CD4-positive, alpha-beta T cell (primary cell): ENCODE measurements at regions not wholly inside any gene's neighbourhood (a gene's known extent, or its start where the extent isn't known, plus 50 kb on each side); places are given as distances from the start of the nearest gene placed in this dataset.

ENCODE experiments used
- ATAC-seq: fragments of 200-7000 bp; cut with Tn5 transposase; one replicate; pipeline ENCODE4 v1.10.0; 2022; ENCODE audit warnings: mild to moderate bottlenecking; ENCODE audit not compliant: poor library complexity
- CTCF ChIA-PET: fragments of 350-600 bp; sonication (Branson Sonifier 250); formaldehyde crosslinking; loops from one replicate; lab custom pipeline; 2021; ENCODE audit warnings: antibody characterized with exemption, inconsistent platforms; lab: Charles Lee
- POLR2A ChIA-PET: fragments of 350-600 bp; sonication (Branson Sonifier 250); formaldehyde crosslinking; loops from one replicate; lab custom pipeline; 2021; ENCODE audit warnings: antibody characterized with exemption, inconsistent platforms; lab: Charles Lee
- DNase-seq, 14 experiments: peaks; one replicate each; pipeline ENCODE4 v3.0.0-alpha.2; 2013 to 2020; ENCODE audit warnings: mixed read lengths in 2 of 14
- H3K27ac ChIP-seq, 2 donors: one replicate each; pipeline versions ENCODE4 v1.5.1 to v1.7.0; 2013; ENCODE audit warnings: low read length in 2 of 2, low read depth in 1 of 2, mild to moderate bottlenecking in 1 of 2
- H3K27me3 ChIP-seq, 2 experiments: 1 replicate in 1 of 2; 2 replicates in 1 of 2; pipeline versions ENCODE4 v1.6.1 to v1.7.0; 2013; ENCODE audit warnings: low read length in 2 of 2, control low read depth in 1 of 2, mild to moderate bottlenecking in 1 of 2, moderate library complexity in 1 of 2; ENCODE audit not compliant: insufficient read depth in 2 of 2, control insufficient read depth in 1 of 2
- H3K36me3 ChIP-seq: one replicate; pipeline ENCODE4 v1.6.1; 2013; ENCODE audit warnings: low read length, control low read depth; ENCODE audit not compliant: insufficient read depth
- H3K4me1 ChIP-seq: one replicate; pipeline ENCODE4 v1.6.1; 2013; ENCODE audit warnings: low read length, control low read depth; ENCODE audit not compliant: insufficient read depth
- H3K4me3 ChIP-seq: one replicate; pipeline ENCODE4 v1.5.1; 2013; ENCODE audit warnings: mild to moderate bottlenecking, low read length, moderate library complexity
- H3K9me3 ChIP-seq, 2 experiments: 1 replicate in 1 of 2; 2 replicates in 1 of 2; pipeline versions ENCODE4 v1.6.1 to v1.7.0; 2013; ENCODE audit warnings: low read length in 2 of 2, mild to moderate bottlenecking in 2 of 2, control low read depth in 1 of 2, moderate library complexity in 1 of 2; ENCODE audit not compliant: control insufficient read depth in 1 of 2, insufficient read depth in 1 of 2
- H3K27ac Mint-ChIP-seq: one replicate; pipeline ENCODE4 v1.8.0; 2020; ENCODE audit warnings: mixed read lengths
- H3K27me3 Mint-ChIP-seq: one replicate; pipeline ENCODE4 v1.8.0; 2021; ENCODE audit warnings: mixed read lengths
- H3K36me3 Mint-ChIP-seq: one replicate; pipeline ENCODE4 v1.8.0; 2021; ENCODE audit warnings: low read depth, mixed read lengths
- H3K4me1 Mint-ChIP-seq: one replicate; pipeline ENCODE4 v1.8.0; 2021; ENCODE audit warnings: low read depth, mixed read lengths
- H3K4me3 Mint-ChIP-seq: one replicate; pipeline ENCODE4 v1.8.0; 2020; ENCODE audit warnings: mild to moderate bottlenecking, mixed read lengths
- H3K9me3 Mint-ChIP-seq: one replicate; pipeline ENCODE4 v1.8.0; 2020; ENCODE audit warnings: mixed read lengths
- CTCF ChIP-seq: fragments of 200-600 bp; IDR thresholded peaks from one replicate; pipeline ENCODE4 v1.8.0; 2022; ENCODE audit warnings: antibody characterized with exemption, mild to moderate bottlenecking
- intact Hi-C, 2 experiments: fragments of 100-400 bp; cut with DNase I in 1 of 2; cut with micrococcal nuclease in 1 of 2; formaldehyde crosslinking; loops; one replicate each; pipeline versions ENCODE4 v1.15.1 to v1.9.0; 2023 to 2025; cut with DNase I, micrococcal nuclease

GRCh38 chr10:79005126-79005810 is 63.5 kb upstream of the ZMIZ1 start:
- POLR2A ChIA-PET: no interaction called here

GRCh38 chr10:79007018-79007417 is 61.7 kb upstream of the ZMIZ1 start:
- intact Hi-C loops: no loop called here
- Mint-ChIP-seq H3K4me1 (peaks cover 9% of the 10 kb centered on the region), H3K9me3 (no peaks in the 10 kb centered on the region), H3K27me3 (no peaks in the 10 kb centered on the region), H3K27ac (peak overlapping the region; percentile 15), H3K4me3 (no peak overlapping the region), H3K36me3 (no peaks in the 10 kb centered on the region)
- Histone ChIP-seq H3K9me3 (no peaks in the 10 kb centered on the region), H3K4me1 (peaks cover 2% of the 10 kb centered on the region), H3K4me3 (no peak overlapping the region), H3K36me3 (no peaks in the 10 kb centered on the region), H3K27me3 (no peaks in the 10 kb centered on the region), H3K27ac (no peak overlapping the region)
- POLR2A ChIA-PET: no interaction called here
- CTCF ChIA-PET: no interaction called here
- ATAC-seq (no peak), DNase-seq (no peak)
- no peak for TF ChIP-seq CTCF

More at GRCh38 chr10:79005126-79005810, 63.5 kb upstream of the ZMIZ1 start:
- ATAC-seq (no peak), DNase-seq (no peak)
- no peak overlapping the region for H3K27ac Mint-ChIP-seq
- TF ChIP-seq CTCF: no peak
- no peak overlapping the region for H3K4me3 Mint-ChIP-seq
- no peaks in the 10 kb centered on the region for H3K36me3 Mint-ChIP-seq
- no peaks in the 10 kb centered on the region for H3K27me3 ChIP-seq
- CTCF ChIA-PET: no interaction called here
- peaks cover 9% of the 10 kb centered on the region for H3K4me1 ChIP-seq
- no peaks in the 10 kb centered on the region for H3K27me3 Mint-ChIP-seq
- no peak overlapping the region for H3K27ac ChIP-seq
- H3K36me3 ChIP-seq: no peaks in the 10 kb centered on the region
- peaks cover 9% of the 10 kb centered on the region for H3K4me1 Mint-ChIP-seq
- intact Hi-C loops: no loop called here
- H3K9me3 Mint-ChIP-seq: no peaks in the 10 kb centered on the region
- no peak overlapping the region for H3K4me3 ChIP-seq
- no peaks in the 10 kb centered on the region for H3K9me3 ChIP-seq

- ChIA-PET CTCF (no interaction called here), POLR2A (no interaction called here)
- Mint-ChIP-seq H3K36me3 (no peaks in the 10 kb centered on the region), H3K4me1 (peaks cover 9% of the 10 kb centered on the region), H3K27me3 (no peaks in the 10 kb centered on the region), H3K4me3 (no peak overlapping the region), H3K9me3 (no peaks in the 10 kb centered on the region), H3K27ac (peak overlapping the region; percentile 15)
- no peaks in the 10 kb centered on the region for H3K27me3 ChIP-seq
- H3K9me3 ChIP-seq: no peaks in the 10 kb centered on the region
- TF ChIP-seq CTCF: no peak
- no peaks in the 10 kb centered on the region for H3K36me3 ChIP-seq
- DNase-seq (peak in 2 of 14 experiments; percentile 20 to 22), ATAC-seq (peak; percentile 74)
- H3K4me3 ChIP-seq: no peak overlapping the region
- no peak overlapping the region for H3K27ac ChIP-seq
- intact Hi-C loops: no loop called here
- H3K4me1 ChIP-seq: peaks cover 2% of the 10 kb centered on the region
Measured at GRCh38 chr10:79007421-79008319, 61.1 kb upstream of the ZMIZ1 start.
